ENCODE measurements at regions not wholly inside any gene's neighbourhood (a gene's known extent, or its start where the extent isn't known, plus 50 kb on each side); places are given as distances from the start of the nearest gene placed in this dataset.

DNA sequence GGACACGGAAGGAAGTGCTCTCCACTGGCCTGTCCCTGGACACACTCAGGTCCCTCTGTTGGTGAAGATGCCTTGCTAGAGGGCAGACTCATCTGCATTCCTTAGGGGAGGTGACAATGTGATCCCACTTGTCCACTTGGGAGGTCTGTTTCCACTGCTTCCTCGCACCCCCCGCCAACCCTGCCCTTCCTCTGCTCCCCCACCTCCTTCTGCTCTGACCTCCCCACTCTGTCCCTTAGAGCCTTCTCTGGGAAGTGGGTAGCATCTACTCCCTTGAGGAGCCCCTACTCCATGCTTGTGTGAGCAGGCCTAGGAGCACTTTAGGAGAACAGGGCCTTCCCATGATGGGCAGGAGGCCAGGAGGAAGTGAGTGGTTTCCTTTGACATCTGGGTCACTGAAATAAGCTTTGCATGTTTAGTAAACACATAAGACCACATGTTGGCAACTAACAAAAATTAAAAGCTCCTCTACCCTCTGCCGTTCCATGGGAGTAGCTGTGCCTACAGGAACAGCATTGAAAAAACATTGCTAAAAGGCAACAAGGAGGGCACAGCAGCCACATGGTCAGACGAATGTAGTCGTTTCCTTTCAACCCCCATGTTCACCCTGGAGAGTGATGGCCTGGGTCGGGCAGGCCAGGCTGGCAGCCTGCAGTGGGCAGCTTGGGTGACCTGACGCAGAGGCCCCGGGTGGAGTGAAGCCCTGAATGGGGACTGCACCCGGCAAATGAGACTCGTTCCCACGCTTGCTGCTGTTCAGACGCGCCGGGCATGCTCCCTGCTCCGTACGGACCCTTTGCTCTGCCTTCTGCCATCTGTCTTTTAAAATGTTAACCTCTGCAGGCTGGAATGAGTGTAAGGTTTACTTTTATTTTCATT is 634.0 kb downstream of the IRX1 start:
- TF ChIP-seq CTCF (IDR thresholded peaks at IDR 0.05) (no peak), POLR2A (IDR thresholded peaks at IDR 0.05) (no peak)

Data from ovary (tissue), 3 donors.